GM12878 (cell line): ENCODE measurements at regions not wholly inside any gene's neighbourhood (a gene's known extent, or its start where the extent isn't known, plus 50 kb on each side); places are given as distances from the start of the nearest gene placed in this dataset.

Experiments used
- CHD1 ChIP-seq: IDR thresholded peaks from 2 replicates; pipeline ENCODE4 v1.6.1; 2012; ENCODE audit warnings: low read depth, low read length, improper control_type of control experiment
- FOXM1 ChIP-seq: IDR thresholded peaks from 2 replicates; pipeline ENCODE4 v1.6.1; 2012; ENCODE audit warnings: low read depth, mild to moderate bottlenecking, inconsistent platforms, low read length, moderate library complexity
- HCFC1 ChIP-seq: fragments of 150-350 bp; IDR thresholded peaks from 2 replicates; pipeline ENCODE4 v1.6.1; 2014; ENCODE audit warnings: low read length
- HDGF ChIP-seq: fragments of 450-650 bp; IDR thresholded peaks from 2 replicates; pipeline ENCODE4 v1.6.1; 2016; ENCODE audit warnings: antibody characterized with exemption
- KDM1A ChIP-seq: fragments of 200-600 bp; sonication (generic); IDR thresholded peaks from 2 replicates; pipeline ENCODE4 v1.6.1; 2016; ENCODE audit warnings: borderline replicate concordance
- MEF2A ChIP-seq: IDR thresholded peaks from 2 replicates; pipeline ENCODE4 v1.6.1; 2011; ENCODE audit warnings: low read depth, mild to moderate bottlenecking, low read length, moderate library complexity; ENCODE audit not compliant: insufficient read depth
- POLR2A ChIP-seq: IDR thresholded peaks from 2 replicates; pipeline ENCODE4 v1.6.1; 2011; ENCODE audit warnings: low read depth, mild to moderate bottlenecking, low read length
- SPI1 ChIP-seq: IDR thresholded peaks from 2 replicates; pipeline ENCODE4 v1.6.1; 2011; ENCODE audit warnings: low read depth, mild to moderate bottlenecking, low read length, moderate library complexity, borderline replicate concordance; ENCODE audit not compliant: insufficient read depth
- TF ChIP-seq, protein P1 (sequence below): fragments of 450-650 bp; formaldehyde crosslinking; IDR thresholded peaks from 2 replicates; pipeline ENCODE4 v1.4.0; 2020; ENCODE audit warnings: mild to moderate bottlenecking, moderate library complexity
- TF ChIP-seq, protein P2 (sequence below), 3 experiments: IDR thresholded peaks in 2 of 3; conservative IDR thresholded peaks in 1 of 3; 2 replicates each; pipeline ENCODE4 v1.5.1; 2011; ENCODE audit warnings: low read depth in 3 of 3, low read length in 3 of 3, mild to moderate bottlenecking in 3 of 3, control low read depth in 2 of 3, moderate library complexity in 2 of 3, inconsistent platforms in 1 of 3, mixed read lengths in 1 of 3; ENCODE audit not compliant: control insufficient read depth in 2 of 3, insufficient read depth in 1 of 3; ENCODE audit errors: extremely low read depth in 1 of 3
- TF ChIP-seq, protein P3 (sequence below): fragments of 450-650 bp; IDR thresholded peaks from 2 replicates; pipeline ENCODE4 v1.6.1; 2017; ENCODE audit warnings: borderline replicate concordance

DNA sequence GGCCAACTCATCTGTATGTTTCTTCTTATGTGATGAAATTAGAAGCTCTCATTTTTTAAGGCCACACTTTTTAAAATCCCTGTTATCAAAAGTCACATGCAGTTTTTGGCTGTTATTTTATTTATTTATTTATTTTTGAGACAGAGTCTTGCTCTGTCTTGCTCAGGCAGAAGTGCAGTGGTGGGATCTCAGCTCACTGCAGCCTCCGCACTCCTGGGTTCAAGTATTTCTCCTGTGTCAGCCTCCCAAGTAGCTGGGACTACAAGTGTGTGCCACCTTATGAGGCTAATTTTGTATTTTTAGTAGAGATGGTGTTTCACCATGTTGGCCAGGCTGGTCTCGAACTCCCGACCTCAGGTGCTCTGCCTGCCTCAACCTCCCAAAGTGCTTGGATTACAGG lies 1434.5 kb downstream of the LRFN5 start:
- TF ChIP-seq POLR2A (no peak), SPI1 (no peak), FOXM1 (no peak), HDGF (no peak), CHD1 (no peak), MEF2A (no peak), KDM1A (no peak), HCFC1 (no peak)
- TF ChIP-seq, protein P1, sequence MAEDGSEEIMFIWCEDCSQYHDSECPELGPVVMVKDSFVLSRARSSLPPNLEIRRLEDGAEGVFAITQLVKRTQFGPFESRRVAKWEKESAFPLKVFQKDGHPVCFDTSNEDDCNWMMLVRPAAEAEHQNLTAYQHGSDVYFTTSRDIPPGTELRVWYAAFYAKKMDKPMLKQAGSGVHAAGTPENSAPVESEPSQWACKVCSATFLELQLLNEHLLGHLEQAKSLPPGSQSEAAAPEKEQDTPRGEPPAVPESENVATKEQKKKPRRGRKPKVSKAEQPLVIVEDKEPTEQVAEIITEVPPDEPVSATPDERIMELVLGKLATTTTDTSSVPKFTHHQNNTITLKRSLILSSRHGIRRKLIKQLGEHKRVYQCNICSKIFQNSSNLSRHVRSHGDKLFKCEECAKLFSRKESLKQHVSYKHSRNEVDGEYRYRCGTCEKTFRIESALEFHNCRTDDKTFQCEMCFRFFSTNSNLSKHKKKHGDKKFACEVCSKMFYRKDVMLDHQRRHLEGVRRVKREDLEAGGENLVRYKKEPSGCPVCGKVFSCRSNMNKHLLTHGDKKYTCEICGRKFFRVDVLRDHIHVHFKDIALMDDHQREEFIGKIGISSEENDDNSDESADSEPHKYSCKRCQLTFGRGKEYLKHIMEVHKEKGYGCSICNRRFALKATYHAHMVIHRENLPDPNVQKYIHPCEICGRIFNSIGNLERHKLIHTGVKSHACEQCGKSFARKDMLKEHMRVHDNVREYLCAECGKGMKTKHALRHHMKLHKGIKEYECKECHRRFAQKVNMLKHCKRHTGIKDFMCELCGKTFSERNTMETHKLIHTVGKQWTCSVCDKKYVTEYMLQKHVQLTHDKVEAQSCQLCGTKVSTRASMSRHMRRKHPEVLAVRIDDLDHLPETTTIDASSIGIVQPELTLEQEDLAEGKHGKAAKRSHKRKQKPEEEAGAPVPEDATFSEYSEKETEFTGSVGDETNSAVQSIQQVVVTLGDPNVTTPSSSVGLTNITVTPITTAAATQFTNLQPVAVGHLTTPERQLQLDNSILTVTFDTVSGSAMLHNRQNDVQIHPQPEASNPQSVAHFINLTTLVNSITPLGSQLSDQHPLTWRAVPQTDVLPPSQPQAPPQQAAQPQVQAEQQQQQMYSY (CRISPR knock-in tag) = no peak
- TF ChIP-seq, protein P2, sequence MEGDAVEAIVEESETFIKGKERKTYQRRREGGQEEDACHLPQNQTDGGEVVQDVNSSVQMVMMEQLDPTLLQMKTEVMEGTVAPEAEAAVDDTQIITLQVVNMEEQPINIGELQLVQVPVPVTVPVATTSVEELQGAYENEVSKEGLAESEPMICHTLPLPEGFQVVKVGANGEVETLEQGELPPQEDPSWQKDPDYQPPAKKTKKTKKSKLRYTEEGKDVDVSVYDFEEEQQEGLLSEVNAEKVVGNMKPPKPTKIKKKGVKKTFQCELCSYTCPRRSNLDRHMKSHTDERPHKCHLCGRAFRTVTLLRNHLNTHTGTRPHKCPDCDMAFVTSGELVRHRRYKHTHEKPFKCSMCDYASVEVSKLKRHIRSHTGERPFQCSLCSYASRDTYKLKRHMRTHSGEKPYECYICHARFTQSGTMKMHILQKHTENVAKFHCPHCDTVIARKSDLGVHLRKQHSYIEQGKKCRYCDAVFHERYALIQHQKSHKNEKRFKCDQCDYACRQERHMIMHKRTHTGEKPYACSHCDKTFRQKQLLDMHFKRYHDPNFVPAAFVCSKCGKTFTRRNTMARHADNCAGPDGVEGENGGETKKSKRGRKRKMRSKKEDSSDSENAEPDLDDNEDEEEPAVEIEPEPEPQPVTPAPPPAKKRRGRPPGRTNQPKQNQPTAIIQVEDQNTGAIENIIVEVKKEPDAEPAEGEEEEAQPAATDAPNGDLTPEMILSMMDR (IDR thresholded peaks at IDR 0.05 in 2 of 3, conservative IDR thresholded peaks at IDR 0.05 in 1 of 3; ENCODE audit: control insufficient read depth in 2 of 3, extremely low read depth in 1 of 3, insufficient read depth in 1 of 3, low read depth in 3 of 3, low read length in 3 of 3) = no peak
- TF ChIP-seq, protein P3, sequence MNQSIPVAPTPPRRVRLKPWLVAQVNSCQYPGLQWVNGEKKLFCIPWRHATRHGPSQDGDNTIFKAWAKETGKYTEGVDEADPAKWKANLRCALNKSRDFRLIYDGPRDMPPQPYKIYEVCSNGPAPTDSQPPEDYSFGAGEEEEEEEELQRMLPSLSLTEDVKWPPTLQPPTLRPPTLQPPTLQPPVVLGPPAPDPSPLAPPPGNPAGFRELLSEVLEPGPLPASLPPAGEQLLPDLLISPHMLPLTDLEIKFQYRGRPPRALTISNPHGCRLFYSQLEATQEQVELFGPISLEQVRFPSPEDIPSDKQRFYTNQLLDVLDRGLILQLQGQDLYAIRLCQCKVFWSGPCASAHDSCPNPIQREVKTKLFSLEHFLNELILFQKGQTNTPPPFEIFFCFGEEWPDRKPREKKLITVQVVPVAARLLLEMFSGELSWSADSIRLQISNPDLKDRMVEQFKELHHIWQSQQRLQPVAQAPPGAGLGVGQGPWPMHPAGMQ = no peak
